Right cardiac atrium (tissue), 5 donors: ENCODE measurements at regions not wholly inside any gene's neighbourhood (a gene's known extent, or its start where the extent isn't known, plus 50 kb on each side); places are given as distances from the start of the nearest gene placed in this dataset.
"Not testable (repeated sequence)": the region's sequence is repeated elsewhere in the genome, so short reads cannot be mapped to it uniquely, and the experiment has no call there.

Source experiments
- ATAC-seq, 2 donors: fragments of 200-7000 bp; cut with Tn5 transposase; one replicate each; pipeline versions ENCODE4 v1.8.0 to v1.9.1; 2020; ENCODE audit warnings: moderate library complexity in 2 of 2, mild to moderate bottlenecking in 1 of 2
- DNase-seq, 3 donors: peaks; one replicate each; pipeline ENCODE4 v3.0.0-alpha.2; 2020
- H3K27ac ChIP-seq: one replicate; pipeline ENCODE4 v1.5.1; 2013; ENCODE audit warnings: mild to moderate bottlenecking, low read length, control low read depth, moderate library complexity
- H3K27me3 ChIP-seq: one replicate; pipeline ENCODE4 v1.6.1; 2013; ENCODE audit not compliant: control insufficient read depth, insufficient read depth
- H3K4me1 ChIP-seq: one replicate; pipeline ENCODE4 v1.6.1; 2013; ENCODE audit warnings: low read length; ENCODE audit not compliant: control insufficient read depth, insufficient read depth
- H3K4me3 ChIP-seq: one replicate; pipeline ENCODE4 v1.5.1; 2013; ENCODE audit warnings: low read length, control low read depth
- H3K9me3 ChIP-seq: one replicate; pipeline ENCODE4 v1.6.1; 2013; ENCODE audit warnings: low read length; ENCODE audit not compliant: control insufficient read depth
- WGBS: extraction: QIAGEN DNeasy Blood & Tissue Kit; methylation state at CpG from one replicate; pipeline ENCODE4 v1.1.7; 2013; 5-methylcytosine and 5-hydroxymethylcytosine counted together
- intact Hi-C, 4 donors: fragments of 100-400 bp; cut with DNase I; formaldehyde crosslinking; loops; one replicate each; pipeline versions ENCODE4 v1.11.0 to v1.14.0; 2022 to 2023
- donor health status: healthy with polysubstance abuse.
- donor health status: DM: no; HTN: yes; CAD: no.
- donor health status: DM: no; HTN: no; CAD: no.
- donor health status: DM: no; HTN: yes; CAD: no; lungs with severe emphysema.
- donor health status: DM: yes; HTN: yes; CAD: no.

DNA sequence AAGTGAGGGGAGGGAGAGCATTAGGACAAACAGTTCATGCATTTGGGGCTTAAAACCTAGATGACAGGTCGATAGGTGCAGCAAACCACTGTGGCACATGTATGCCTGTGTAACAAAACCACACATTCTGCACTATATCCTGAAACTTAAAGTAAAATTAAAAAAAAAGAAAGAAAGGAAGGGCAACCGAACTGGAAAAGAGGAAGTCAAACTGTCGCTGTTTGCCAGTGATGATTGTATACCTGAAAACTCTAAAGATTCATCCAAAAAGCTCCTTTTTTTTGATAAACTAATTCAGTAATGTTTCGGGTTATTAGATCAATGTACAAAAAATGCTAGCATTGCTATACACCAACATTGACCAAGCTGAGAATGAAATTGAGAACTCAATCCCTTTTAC, 259.0 kb upstream of the ALG10 start:
- no peaks in the 10 kb centered on the region for H3K9me3 ChIP-seq
- no peaks in the 10 kb centered on the region for H3K4me1 ChIP-seq
- intact Hi-C loops = no loop called here
- 69% methylated on average over 4 of the region's 4 CpGs for WGBS
- H3K4me3 ChIP-seq = no peak overlapping the region
- H3K27me3 ChIP-seq = no peaks in the 10 kb centered on the region
- ATAC-seq = no peak
- H3K27ac ChIP-seq = no peak overlapping the region
- DNase-seq = no peak

DNA sequence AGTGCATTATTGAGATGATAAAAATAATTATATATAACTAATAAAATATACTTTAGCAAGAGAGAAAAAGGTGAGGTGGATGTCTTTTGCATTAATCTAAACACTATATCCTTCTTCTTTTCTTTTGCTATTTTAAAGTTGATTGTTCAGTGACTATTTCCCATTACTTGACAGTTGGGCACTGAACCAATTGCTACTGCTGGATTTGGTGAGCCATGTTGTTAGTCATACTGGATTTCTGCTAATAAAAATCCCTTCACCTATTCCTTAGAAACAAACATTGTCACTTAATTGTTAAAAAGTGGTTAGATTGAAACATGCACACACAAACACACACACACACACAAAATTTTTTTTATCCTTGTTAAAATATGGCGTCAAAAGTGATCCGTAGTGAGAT, 251.6 kb upstream of the ALG10 start:
- 46% methylated on average over 2 of the region's 2 CpGs for WGBS
- Histone ChIP-seq H3K27ac (no peak overlapping the region), H3K4me1 (no peaks in the 10 kb centered on the region), H3K4me3 (no peak overlapping the region), H3K9me3 (no peaks in the 10 kb centered on the region), H3K27me3 (no peaks in the 10 kb centered on the region)
- intact Hi-C loops = no loop called here
- ATAC-seq (no peak), DNase-seq (no peak)

DNA sequence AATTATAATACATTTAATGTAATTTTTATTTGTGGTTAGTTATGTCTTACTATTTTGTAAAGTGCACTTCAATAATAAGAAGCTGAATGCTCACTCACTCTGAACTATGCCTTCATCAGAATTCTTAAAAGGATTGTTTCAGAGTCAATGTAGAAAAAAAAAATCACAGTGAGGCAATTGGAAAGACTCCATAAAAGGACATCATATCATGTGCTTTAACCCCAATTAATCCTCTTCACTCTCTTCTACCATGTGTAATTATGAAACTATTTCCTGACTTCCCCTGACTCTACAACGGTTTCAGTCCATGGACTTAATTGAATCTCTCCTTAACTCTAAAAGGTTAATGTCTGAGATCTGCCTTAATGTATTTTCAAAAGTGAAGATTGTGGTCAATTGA, 250.4 kb upstream of the ALG10 start:
- no peaks in the 10 kb centered on the region for H3K27me3 ChIP-seq
- H3K4me1 ChIP-seq = no peaks in the 10 kb centered on the region
- DNase-seq (no peak), ATAC-seq (no peak)
- intact Hi-C loops = no loop called here
- H3K27ac ChIP-seq = no peak overlapping the region
- no peaks in the 10 kb centered on the region for H3K9me3 ChIP-seq
- WGBS = 52% methylated on average over 1 of the region's 1 CpG
- no peak overlapping the region for H3K4me3 ChIP-seq

DNA sequence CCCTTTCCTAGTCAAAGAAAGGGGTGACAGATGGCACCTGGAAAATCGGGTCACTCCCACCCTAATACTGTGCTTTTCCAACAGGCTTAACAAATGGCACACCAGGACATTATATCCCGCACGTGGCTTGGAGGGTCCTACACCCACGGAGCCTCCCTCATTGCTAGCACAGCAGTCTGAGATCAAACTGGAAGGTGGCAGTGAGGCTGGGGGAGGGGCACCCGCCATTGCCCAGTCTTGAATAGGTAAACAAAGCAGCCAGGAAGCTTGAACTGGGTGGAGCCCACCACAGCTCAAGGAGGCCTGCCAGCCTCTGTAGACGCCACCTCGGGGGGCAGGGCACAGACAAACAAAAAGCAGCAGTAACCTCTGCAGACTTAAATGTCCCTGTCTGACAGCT, 249.2 kb upstream of the ALG10 start:
- WGBS = 65% methylated on average over 7 of the region's 7 CpGs
- DNase-seq, H3K4me3 ChIP-seq, ATAC-seq, H3K27me3 ChIP-seq, H3K9me3 ChIP-seq, H3K27ac ChIP-seq, H3K4me1 ChIP-seq, intact Hi-C loops: not testable (repeated sequence)

DNA sequence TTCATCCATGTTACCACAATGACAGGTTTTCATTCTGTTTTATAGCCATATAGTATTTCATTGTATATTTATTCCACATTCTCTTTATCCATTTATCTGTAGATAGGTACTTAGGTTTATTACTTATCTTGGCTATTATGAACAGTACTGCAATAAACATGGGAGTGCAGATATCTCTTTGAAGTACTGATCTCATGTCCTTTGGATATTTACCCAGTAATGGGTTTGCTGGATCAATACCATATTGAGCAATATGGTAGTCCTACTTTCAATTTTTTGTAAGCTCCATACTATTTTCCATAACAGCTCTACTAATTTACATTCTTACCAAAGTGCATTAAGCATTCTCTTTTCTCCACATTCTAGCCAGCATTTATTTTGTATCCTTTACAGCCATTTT, 235.8 kb upstream of the ALG10 start:
- no peaks in the 10 kb centered on the region for H3K27me3 ChIP-seq
- H3K27ac ChIP-seq = no peak overlapping the region
- DNase-seq (no peak), ATAC-seq (no peak)
- intact Hi-C loops = no loop called here
- no peaks in the 10 kb centered on the region for H3K9me3 ChIP-seq
- H3K4me1 ChIP-seq = no peaks in the 10 kb centered on the region
- H3K4me3 ChIP-seq = no peak overlapping the region

DNA sequence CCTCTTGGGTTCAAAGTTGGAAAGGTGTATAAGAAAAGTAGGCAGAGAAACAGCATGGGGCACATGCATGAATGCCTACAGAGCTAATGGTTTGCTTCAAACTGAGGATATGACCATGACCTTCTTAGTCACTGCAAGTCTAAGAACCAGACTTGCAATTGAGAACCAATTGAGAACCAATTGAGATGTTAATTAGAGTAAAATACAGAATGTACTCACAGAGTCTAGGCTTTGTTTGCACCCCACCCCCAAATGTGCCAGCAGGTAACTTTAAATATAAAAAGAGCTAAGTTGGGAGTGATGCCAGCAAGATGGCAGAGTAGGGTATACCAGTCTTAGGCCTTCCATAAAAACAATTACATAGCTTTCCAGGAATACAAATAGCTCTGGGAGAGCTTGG, 227.3 kb upstream of the ALG10 start:
- Histone ChIP-seq H3K4me3 (no peak overlapping the region), H3K27ac (no peak overlapping the region), H3K27me3 (no peaks in the 10 kb centered on the region), H3K4me1 (no peaks in the 10 kb centered on the region), H3K9me3 (no peaks in the 10 kb centered on the region)
- DNase-seq = no peak
- intact Hi-C loops = no loop called here
- ATAC-seq = no peak

DNA sequence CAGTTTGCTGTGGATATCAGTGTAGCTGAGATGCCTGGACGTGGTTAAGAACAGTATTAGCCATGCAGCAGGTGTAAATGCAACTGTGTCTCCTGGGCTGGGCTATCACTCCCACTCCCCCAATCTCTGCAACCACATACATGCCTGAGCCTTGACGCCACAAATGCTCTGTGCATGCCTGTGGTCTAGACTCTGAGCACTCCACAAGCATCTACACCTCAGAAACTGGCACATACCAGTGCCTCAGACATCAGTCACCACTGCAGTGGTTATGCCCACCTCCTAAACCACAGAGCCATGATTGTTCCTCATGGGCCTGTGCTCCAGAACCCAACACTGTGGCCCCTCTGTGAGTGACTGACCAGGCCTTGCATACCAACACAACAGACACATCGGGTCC, 226.8 kb upstream of the ALG10 start:
- intact Hi-C loops = no loop called here
- Histone ChIP-seq H3K27ac (no peak overlapping the region), H3K4me3 (no peak overlapping the region), H3K4me1 (no peaks in the 10 kb centered on the region), H3K9me3 (no peaks in the 10 kb centered on the region), H3K27me3 (no peaks in the 10 kb centered on the region)
- WGBS = 59% methylated on average over 3 of the region's 3 CpGs
- DNase-seq = no peak
- ATAC-seq = no peak

DNA sequence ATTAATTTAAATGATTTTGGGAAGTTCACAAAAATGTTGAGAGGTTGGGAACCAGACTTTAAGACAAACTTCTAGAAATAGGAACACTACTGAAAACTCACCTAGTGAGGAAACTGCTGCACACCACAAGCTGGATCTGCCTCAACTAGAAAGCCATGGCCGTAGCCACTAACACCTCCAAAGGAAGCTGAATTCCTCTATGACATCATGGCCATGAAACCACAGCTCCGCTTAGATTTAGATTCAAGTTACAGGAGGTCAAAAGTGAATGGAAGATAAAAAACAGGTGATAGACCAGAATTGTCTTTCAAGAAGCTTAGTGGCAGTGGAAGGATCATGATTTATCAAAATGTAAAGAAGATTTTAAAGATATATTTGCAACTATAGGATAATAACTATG, 208.8 kb upstream of the ALG10 start:
- ATAC-seq (no peak), DNase-seq (no peak)
- Histone ChIP-seq H3K4me1 (no peaks in the 10 kb centered on the region), H3K4me3 (no peak overlapping the region), H3K9me3 (no peaks in the 10 kb centered on the region), H3K27me3 (no peaks in the 10 kb centered on the region), H3K27ac (no peak overlapping the region)
- 72% methylated on average over 2 of the region's 2 CpGs for WGBS
- intact Hi-C loops = no loop called here

DNA sequence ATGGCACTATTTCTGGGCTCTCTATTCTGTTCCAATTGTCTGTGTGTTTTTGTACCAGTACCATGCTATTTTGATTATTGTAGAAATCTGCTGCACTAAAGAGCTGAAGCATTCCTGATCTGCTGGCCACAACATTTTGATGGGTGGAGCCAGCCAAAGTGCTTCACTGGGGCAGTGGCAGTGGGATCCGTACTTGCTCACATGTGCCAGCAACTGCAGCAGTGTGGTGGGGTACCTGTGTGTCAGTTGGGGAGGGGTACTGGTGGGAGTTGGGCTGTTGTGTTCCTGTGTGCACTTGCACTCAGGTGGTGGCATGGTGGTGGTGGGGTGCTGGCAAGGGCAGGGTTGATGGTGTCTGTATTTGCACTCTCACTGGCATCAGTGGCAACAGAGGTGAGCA, 204.6 kb upstream of the ALG10 start:
- H3K4me3 ChIP-seq = no peak overlapping the region
- 74% methylated on average over 1 of the region's 1 CpG for WGBS
- H3K27me3 ChIP-seq = no peaks in the 10 kb centered on the region
- intact Hi-C loops = no loop called here
- no peaks in the 10 kb centered on the region for H3K4me1 ChIP-seq
- no peak for DNase-seq
- no peak for ATAC-seq
- H3K27ac ChIP-seq = no peak overlapping the region
- H3K9me3 ChIP-seq = no peaks in the 10 kb centered on the region

DNA sequence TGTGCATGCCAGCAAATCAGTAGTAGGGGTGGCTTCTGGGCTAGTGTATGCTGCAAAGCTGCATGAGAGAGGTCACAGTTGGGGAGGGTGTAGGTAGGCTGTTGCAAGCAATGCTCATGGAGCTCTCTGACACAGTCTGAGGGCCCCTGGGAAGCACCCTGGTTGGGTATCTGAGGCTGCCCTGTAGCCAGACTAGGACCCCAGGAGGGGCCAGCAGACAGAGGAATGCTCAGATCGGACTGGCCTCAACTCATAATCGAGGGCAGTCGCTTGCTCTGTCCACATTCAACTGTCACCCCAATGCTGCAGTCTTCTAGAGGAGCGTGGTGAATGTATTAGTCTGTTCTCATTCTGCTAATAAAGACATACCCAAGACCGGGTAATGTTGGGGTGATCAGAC, 204.0 kb upstream of the ALG10 start:
- ATAC-seq = no peak
- 71% methylated on average over 5 of the region's 5 CpGs for WGBS
- intact Hi-C loops = no loop called here
- DNase-seq = no peak
- no peaks in the 10 kb centered on the region for H3K9me3 ChIP-seq
- no peaks in the 10 kb centered on the region for H3K27me3 ChIP-seq
- no peak overlapping the region for H3K4me3 ChIP-seq
- no peak overlapping the region for H3K27ac ChIP-seq
- no peaks in the 10 kb centered on the region for H3K4me1 ChIP-seq

DNA sequence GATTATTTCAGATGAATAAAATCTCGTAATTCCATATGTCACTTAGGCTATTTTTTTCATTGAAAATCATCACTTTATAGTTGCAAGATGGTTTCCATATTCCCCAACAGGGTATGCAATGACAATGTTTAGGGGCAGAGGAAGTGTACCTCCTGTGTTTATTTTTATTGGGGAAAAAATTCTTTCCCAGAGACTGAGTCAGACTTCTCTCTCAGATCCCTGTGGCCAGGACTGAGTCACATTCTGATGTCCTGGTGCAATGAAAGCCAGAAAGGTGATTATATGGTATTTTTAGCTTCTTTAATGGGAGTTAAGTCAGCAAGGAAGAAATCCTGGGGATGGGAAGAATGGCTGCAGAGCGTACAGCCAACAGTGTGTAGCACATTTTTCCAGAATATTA, 196.9 kb upstream of the ALG10 start:
- Histone ChIP-seq H3K4me3 (no peak overlapping the region), H3K27ac (no peak overlapping the region), H3K9me3 (no peaks in the 10 kb centered on the region), H3K27me3 (no peaks in the 10 kb centered on the region), H3K4me1 (no peaks in the 10 kb centered on the region)
- intact Hi-C loops = no loop called here
- ATAC-seq (no peak), DNase-seq (no peak)
- 37% methylated on average over 2 of the region's 2 CpGs for WGBS

DNA sequence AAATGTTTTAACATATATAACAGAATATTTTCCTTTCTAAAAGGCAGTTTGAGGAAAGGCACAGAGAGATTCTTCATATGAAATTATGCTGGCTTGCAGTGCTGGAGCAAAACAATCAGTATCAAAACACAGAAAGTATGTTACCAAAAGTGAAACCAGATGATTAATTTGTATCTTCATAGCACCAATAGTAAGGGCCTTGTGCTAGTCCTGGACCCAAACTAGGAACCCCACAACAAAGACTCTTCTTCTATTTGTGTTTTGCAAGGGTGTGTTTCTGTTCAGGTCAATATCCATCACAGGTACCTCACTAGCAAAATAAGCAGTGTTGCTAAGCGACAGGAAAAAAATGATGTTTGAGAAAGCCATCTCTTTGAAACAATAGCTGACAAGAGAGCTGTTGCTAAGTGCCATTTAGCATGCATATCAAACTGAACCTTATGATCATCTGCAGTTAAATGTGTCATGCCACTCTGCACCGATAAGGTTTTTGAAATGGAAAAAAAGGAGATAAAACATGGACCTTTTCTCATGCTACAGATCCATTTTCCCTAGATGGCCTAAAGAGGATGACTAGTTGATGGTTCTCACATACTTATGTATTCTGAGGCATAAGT, 196.2 kb upstream of the ALG10 start:
- intact Hi-C loops = no loop called here
- Histone ChIP-seq H3K4me1 (no peaks in the 10 kb centered on the region), H3K9me3 (no peaks in the 10 kb centered on the region), H3K27me3 (no peaks in the 10 kb centered on the region), H3K27ac (no peak overlapping the region), H3K4me3 (no peak overlapping the region)
- DNase-seq (no peak), ATAC-seq (no peak)
- WGBS = 57% methylated on average over 2 of the region's 2 CpGs
